ENCODE measurements at regions not wholly inside any gene's neighbourhood (a gene's known extent, or its start where the extent isn't known, plus 50 kb on each side); places are given as distances from the start of the nearest gene placed in this dataset.

DNA sequence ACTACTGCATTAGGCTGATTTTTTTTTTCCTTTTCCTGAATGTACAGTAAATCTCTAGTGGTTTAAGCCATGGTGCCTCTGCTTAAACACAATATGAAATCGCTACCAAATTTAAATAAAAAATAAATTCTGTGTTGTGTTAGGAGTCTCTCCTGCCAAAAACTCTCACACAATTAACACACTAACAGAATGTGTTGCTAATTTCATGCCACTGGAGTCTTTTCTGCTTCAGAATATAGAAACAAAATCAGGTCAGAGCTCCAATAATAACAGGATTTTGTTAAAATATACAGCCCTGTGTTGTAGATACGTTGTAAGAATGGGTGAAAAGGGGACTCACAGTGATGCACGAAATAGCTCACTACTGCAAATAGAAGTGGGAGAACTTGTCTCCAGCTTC is 398.8 kb downstream of the ZSWIM6 start:
- Mint-ChIP-seq H3K27me3 (peaks cover 45% of the 10 kb centered on the region), H3K4me3 (no peak overlapping the region), H3K36me3 (no peaks in the 10 kb centered on the region), H3K27ac (no peak overlapping the region), H3K9me3 (no peaks in the 10 kb centered on the region), H3K4me1 (no peaks in the 10 kb centered on the region)
- no peak for DNase-seq

DNA sequence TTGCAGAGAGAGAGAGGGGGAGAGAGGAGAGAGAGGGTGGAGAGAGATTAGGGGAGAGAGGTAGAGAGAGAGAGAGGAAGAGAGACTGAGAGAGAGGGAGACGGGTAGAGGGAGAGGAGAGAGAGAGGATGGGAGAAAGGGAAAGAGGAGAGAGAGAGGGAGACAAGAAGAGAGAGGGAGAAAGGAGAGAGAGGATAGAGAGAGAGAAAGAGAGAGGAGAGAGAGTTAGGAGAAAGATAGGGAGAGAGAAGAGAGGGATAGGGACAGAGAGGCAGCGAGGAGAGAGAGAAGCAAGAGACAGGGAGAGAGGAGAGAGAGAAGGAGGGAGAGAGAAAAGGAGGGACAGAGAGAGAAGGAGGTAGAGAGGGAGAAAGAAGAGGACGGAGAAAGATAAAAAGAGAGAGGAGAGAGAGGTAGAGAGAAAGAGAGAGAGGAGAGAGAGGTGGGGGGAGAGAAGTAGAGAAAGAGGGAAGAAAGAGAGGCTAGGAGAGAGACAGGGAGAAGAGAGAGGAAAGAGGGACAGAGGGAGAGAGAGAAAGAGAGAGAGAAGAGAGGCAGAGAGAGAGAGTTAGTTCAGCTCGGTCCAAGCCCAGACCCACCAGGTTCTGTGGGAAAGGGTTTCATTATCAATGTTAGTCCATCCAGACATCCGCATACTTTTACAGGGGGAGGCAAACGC is 399.3 kb downstream of the ZSWIM6 start:
- no peak overlapping the region for H3K4me3 Mint-ChIP-seq
- no peak for DNase-seq
- H3K4me1 Mint-ChIP-seq = no peaks in the 10 kb centered on the region
- H3K27ac Mint-ChIP-seq = no peak overlapping the region
- no peaks in the 10 kb centered on the region for H3K36me3 Mint-ChIP-seq
- no peaks in the 10 kb centered on the region for H3K9me3 Mint-ChIP-seq
- H3K27me3 Mint-ChIP-seq = peaks cover 42% of the 10 kb centered on the region

DNA sequence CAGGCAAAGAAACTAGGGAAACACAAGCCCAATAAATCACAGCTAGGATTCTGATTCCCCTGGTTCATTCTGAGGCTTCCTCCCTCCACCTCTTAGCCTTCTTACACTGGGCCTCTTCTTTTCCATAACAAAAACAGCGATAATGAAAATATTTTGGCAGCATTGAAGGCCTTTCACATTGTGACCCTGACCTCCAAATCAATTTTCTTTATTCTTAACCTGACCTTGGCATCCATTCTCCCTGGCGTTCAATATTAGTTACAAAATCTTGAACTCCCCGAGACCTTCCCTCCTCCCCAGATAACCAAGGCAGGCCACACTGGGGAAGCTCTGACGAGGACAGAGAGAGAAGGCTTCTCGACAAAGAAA is 399.9 kb downstream of the ZSWIM6 start:
- no peaks in the 10 kb centered on the region for H3K9me3 Mint-ChIP-seq
- no peak for DNase-seq
- H3K4me3 Mint-ChIP-seq = no peak overlapping the region
- H3K4me1 Mint-ChIP-seq = no peaks in the 10 kb centered on the region
- peaks cover 42% of the 10 kb centered on the region for H3K27me3 Mint-ChIP-seq
- H3K27ac Mint-ChIP-seq = no peak overlapping the region
- no peaks in the 10 kb centered on the region for H3K36me3 Mint-ChIP-seq

DNA sequence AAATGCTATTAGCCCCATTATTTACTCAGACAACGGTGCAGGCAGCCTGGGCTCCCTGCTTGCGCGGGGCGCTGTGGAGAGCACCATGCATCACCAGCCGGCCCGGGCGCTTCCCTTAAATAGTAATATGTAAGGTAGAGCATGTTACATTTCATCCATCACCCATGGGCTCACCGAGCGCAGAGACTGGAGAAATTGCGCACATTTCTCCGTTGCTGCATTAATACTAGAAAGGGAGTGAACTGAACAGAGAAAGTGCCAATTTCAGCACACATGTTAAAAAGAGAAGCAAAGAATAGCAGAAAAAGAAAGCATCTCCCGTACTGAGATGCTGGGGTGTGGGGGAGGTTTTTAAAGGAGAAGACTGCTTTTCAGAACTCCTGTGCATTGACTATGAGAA is 400.3 kb downstream of the ZSWIM6 start:
- no peak for DNase-seq
- H3K4me1 Mint-ChIP-seq = no peaks in the 10 kb centered on the region
- no peak overlapping the region for H3K27ac Mint-ChIP-seq
- no peak overlapping the region for H3K4me3 Mint-ChIP-seq
- H3K36me3 Mint-ChIP-seq = no peaks in the 10 kb centered on the region
- peaks cover 42% of the 10 kb centered on the region for H3K27me3 Mint-ChIP-seq
- no peaks in the 10 kb centered on the region for H3K9me3 Mint-ChIP-seq

DNA sequence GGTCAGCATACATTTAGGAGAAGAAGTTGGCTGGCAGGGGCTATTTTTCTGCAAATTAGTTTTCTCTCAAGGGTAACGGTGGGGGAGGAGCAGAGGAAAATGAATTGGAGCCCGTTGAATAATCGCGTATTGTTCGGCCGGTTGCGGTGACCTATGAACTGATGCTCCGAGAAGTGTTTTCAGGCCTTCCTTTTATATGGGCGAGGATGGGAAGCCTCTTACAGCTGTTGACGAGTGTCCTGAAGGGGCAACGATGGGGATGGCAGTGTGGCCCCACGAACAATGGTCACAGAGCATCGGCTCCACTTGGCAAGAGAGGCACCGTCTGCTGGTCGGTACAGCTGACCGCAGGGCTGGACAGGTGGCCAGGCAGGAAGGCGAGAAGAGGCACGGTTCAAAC is 400.7 kb downstream of the ZSWIM6 start:
- Mint-ChIP-seq H3K4me1 (no peaks in the 10 kb centered on the region), H3K27ac (no peak overlapping the region), H3K4me3 (no peak overlapping the region), H3K9me3 (no peaks in the 10 kb centered on the region), H3K36me3 (no peaks in the 10 kb centered on the region), H3K27me3 (peaks cover 42% of the 10 kb centered on the region)
- no peak for DNase-seq

DNA sequence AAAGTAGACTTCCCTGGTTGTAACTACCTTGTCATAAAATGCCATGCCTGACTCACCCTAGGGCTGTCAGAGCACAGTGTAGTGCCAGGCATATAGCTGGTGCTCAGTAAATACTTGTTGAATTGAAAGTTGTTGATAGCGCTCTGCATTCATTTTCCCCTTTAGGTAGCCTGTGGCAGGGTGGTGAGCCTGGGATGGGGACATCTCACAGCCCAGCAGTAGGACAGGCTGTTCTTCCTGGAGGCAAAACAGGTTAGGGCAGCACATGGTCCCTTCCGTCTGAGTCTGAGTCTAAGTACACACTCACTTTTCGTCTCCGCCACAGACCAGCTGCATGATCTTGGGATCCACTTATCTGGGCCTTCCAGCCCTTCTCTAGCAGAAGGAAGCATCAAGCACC is 401.9 kb downstream of the ZSWIM6 start:
- no peak overlapping the region for H3K27ac Mint-ChIP-seq
- no peaks in the 10 kb centered on the region for H3K4me1 Mint-ChIP-seq
- no peak for DNase-seq
- peaks cover 42% of the 10 kb centered on the region for H3K27me3 Mint-ChIP-seq
- H3K4me3 Mint-ChIP-seq = no peak overlapping the region
- no peaks in the 10 kb centered on the region for H3K9me3 Mint-ChIP-seq
- H3K36me3 Mint-ChIP-seq = no peaks in the 10 kb centered on the region

DNA sequence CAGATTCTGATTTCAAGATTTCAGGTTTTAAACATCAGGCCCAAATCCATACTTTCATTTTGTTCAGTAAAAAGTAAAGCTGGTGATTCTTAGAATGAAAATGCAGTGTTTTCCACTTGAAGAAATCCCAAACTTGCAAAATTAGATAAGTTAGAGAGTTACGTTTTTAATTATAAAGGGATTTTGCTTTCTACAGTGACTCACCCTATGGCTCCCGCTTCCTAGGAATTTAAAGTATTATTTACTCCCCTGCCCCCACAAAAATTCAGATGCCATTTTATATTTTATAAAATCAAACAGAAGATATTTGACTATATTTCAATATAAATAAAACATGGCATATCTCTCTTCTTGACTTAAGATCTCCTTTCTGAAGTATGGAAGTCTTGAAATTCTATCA is 402.9 kb downstream of the ZSWIM6 start:
- Mint-ChIP-seq H3K4me1 (no peaks in the 10 kb centered on the region), H3K9me3 (no peaks in the 10 kb centered on the region), H3K27me3 (peaks cover 35% of the 10 kb centered on the region), H3K4me3 (no peak overlapping the region), H3K36me3 (no peaks in the 10 kb centered on the region), H3K27ac (no peak overlapping the region)
- no peak for DNase-seq

DNA sequence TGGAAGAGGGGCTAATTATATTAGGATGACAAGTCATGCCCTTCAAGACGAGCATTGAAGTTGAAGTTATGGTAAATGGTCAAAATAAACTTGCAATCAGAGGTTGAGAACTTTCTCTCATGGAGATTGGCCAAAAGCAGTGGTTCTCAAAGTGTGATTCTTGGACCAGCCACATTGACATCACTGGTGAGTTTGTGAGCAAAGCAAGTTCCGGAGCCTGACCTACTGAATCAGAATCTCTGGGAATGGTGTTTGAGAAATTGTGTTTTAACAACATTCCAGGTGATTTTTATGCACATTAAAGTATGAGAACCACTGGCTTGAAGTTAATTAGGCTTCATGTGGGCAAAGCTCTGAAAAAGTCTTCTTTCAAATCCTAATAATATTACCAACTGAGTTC is 403.5 kb downstream of the ZSWIM6 start:
- H3K27me3 Mint-ChIP-seq = peaks cover 29% of the 10 kb centered on the region
- DNase-seq = no peak
- H3K36me3 Mint-ChIP-seq = no peaks in the 10 kb centered on the region
- no peak overlapping the region for H3K27ac Mint-ChIP-seq
- no peaks in the 10 kb centered on the region for H3K9me3 Mint-ChIP-seq
- H3K4me3 Mint-ChIP-seq = no peak overlapping the region
- H3K4me1 Mint-ChIP-seq = no peaks in the 10 kb centered on the region

DNA sequence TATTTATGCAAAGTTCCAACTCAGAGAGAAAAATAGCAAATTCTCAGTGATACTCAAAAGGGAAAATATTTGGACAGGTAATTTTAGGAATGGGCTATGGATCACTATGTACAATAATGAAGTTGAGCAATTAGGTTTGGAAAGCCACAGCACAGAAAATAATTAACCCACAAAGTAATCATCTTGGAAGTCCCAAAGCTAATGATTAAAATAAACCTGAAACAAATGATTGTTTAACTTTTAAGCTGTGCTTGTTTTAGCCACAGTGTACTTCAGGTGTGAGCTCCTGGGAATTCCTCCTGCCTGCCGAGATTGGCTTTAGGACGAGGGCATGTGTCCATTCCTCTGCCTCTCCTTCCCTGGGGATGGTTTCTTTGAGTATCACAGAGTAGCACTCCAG is 403.9 kb downstream of the ZSWIM6 start:
- no peaks in the 10 kb centered on the region for H3K4me1 Mint-ChIP-seq
- peaks cover 27% of the 10 kb centered on the region for H3K27me3 Mint-ChIP-seq
- no peak for DNase-seq
- H3K9me3 Mint-ChIP-seq = no peaks in the 10 kb centered on the region
- no peak overlapping the region for H3K4me3 Mint-ChIP-seq
- H3K27ac Mint-ChIP-seq = no peak overlapping the region
- no peaks in the 10 kb centered on the region for H3K36me3 Mint-ChIP-seq

DNA sequence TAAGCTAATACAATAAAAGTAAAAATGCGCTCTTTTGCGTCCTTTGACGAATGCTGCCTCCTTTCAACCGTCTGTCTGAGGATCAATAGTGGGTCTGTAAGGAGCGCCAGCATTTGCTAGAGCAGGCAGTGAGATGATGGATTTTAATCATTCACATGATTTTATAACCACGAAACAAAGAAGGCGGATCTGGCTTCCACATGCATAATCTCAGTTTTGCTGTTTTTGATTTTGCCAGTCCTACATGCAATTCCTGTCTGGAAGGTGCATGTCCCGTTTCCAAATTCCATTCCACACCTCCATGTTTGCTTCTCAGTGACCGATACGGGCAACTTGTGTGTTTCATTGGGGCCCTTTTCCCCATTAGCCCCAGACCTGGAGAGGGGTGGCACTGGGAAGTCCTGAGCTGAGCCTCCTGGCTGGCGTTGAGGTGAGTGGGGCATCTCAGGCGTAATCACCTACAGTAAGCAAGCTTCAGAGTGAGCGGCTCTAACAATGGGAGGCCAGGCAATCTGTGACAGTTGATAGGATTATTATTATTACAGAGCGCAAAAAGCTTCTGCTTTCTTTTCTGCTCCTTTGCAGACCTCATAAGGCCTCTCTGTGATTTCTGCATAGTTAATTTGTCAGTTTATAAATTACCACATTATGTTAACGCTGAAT is 405.4 kb downstream of the ZSWIM6 start:
- Mint-ChIP-seq H3K36me3 (no peaks in the 10 kb centered on the region), H3K27me3 (peaks cover 15% of the 10 kb centered on the region), H3K4me1 (no peaks in the 10 kb centered on the region), H3K9me3 (no peaks in the 10 kb centered on the region), H3K27ac (no peak overlapping the region), H3K4me3 (no peak overlapping the region)
- no peak for DNase-seq

DNA sequence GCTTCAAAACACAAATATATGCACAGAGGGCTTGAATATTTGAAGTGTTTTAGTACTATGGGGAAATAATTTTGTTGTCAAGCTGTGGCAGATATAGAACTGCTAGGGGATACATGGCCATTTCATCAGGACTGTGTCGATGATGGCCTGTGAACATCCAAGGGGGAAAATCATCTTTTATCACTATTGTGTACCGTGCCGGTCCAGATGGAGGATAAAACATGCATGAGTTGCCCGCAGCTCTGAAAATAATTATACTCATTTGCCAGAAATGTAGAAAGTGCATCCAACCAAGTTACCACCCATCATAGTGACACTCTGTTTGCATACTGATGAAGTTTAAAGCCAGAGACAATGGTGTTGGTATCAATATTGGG is 405.9 kb downstream of the ZSWIM6 start:
- Mint-ChIP-seq H3K27ac (no peak overlapping the region), H3K4me3 (no peak overlapping the region), H3K36me3 (no peaks in the 10 kb centered on the region), H3K27me3 (peaks cover 10% of the 10 kb centered on the region), H3K9me3 (no peaks in the 10 kb centered on the region), H3K4me1 (no peaks in the 10 kb centered on the region)
- DNase-seq = no peak

DNA sequence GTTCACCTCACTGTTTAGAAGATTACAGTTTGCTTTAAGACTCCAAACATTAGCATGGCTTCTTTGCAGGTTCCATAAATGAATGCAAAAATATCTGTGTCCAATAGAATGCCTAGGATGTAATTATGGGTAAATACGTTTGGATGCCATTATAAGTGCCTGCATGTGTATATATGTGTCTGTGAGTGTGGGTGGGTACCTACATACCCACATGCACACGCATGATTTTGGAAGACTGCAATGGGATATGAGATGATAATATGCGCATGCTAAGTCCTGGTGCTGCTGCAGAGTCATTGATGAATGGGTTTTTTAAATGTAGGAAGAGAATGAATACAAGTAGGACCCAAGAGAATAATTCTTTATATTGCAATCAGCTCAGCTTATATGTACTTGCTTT is 406.4 kb downstream of the ZSWIM6 start:
- Mint-ChIP-seq H3K9me3 (no peaks in the 10 kb centered on the region), H3K36me3 (no peaks in the 10 kb centered on the region), H3K4me1 (no peaks in the 10 kb centered on the region), H3K27me3 (peaks cover 6% of the 10 kb centered on the region), H3K4me3 (no peak overlapping the region), H3K27ac (no peak overlapping the region)
- DNase-seq = no peak

DNA sequence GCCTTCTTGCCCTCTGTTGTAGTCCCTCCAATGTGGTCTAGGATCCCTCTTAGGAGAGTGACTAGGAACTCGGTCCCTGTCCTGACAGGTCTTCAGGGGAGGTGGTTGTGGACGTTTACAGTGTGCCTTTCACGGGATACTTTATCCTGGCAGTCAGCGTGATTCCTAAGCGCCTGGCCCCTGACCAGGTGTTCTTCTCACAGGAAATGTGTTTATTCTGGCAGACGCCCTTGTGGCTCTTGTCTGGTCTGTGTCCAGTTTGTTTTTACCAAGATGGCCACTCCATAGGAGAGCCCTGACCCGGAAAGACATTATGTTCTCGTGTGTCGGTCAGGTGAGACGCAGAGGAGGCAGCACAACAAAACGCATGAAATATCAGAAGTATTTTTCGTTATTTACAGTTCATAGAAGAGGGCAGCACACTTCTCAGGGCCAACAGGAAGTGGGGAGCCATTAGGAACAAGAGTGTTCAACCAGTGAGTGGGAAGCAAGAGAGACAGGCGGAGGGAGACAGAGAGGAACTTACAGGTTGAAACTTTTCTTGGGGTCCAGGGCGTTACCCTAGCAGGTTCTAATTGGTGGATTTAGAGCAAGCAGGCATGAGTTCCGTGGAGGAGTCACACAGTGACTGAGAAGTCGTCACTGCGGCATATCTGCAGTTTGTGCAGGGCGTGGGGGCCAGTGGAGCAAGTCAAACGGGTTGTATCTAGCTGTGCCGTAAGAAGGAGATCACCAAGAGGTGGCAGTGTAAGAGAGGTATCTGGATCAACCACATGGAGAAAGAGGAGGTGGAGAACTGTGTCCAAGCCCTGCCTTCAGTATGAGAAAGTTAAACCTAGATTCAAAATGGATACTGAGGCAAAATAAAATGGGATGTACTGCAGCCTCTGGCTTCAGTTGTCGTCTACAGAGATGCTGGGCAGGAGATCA is 412.9 kb downstream of the ZSWIM6 start:
- H3K27ac Mint-ChIP-seq = no peak overlapping the region
- DNase-seq = no peak
- no peaks in the 10 kb centered on the region for H3K36me3 Mint-ChIP-seq
- H3K4me1 Mint-ChIP-seq = no peaks in the 10 kb centered on the region
- H3K27me3 Mint-ChIP-seq = no peaks in the 10 kb centered on the region
- peaks cover under 1% of the 10 kb centered on the region for H3K9me3 Mint-ChIP-seq
- no peak overlapping the region for H3K4me3 Mint-ChIP-seq

DNA sequence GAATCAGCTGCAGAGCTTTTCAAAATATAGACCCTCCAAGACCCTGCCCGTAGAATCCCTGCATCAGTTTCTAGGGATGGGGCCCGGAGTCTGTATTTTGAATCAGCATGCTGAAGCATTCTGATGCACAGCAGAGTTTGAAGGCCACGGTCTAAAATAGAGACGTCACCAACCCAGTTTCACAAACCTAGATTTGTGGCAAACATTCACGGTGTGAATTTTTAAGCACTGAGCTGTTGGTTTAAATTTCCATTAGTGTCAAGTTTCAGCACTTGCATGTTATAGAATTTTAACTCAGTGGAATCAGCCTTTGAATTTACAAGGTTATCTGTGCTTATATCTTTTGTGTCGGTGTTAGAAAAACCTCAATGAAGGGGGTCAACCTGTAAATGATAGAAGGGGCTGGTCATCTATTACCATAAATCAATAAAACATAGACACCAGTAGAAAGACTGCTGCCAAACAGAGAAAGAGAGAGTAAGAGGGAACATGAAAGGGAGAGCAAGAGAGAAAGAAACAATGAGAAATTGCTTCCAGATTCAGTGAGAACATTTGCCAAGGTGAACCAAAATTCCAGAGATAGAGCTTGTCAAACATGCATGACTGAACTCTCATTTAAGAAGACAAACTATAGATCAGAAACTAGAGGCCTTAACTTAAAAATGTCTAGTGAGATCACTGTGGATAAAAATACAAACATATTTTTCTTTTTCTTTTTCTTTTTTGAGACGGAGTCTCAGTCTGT is 414.9 kb downstream of the ZSWIM6 start:
- no peaks in the 10 kb centered on the region for H3K36me3 Mint-ChIP-seq
- H3K9me3 Mint-ChIP-seq = peaks cover 1% of the 10 kb centered on the region
- no peaks in the 10 kb centered on the region for H3K27me3 Mint-ChIP-seq
- no peak overlapping the region for H3K27ac Mint-ChIP-seq
- no peaks in the 10 kb centered on the region for H3K4me1 Mint-ChIP-seq
- H3K4me3 Mint-ChIP-seq = no peak overlapping the region
- no peak for DNase-seq

DNA sequence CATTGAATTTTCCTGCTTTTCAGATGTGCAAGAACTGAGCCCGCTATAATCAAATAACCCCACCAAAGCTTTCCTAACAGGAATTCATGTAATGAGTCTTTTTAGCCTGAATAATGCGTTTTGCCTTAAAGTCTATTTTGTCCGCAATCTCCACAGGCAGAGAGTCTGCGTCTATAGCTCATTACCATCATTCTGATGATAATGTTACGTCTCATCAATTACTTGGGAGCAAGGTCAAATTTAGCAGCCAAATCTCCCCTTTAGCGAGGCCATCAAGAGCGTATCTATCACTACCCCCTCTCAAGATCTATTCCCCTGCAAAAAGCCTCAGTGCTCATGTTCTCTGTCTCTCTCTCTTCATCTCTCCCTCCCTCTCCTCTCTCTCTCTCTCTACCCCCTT is 416.1 kb downstream of the ZSWIM6 start:
- Mint-ChIP-seq H3K4me3 (no peak overlapping the region), H3K27ac (no peak overlapping the region), H3K9me3 (peaks cover 1% of the 10 kb centered on the region), H3K27me3 (no peaks in the 10 kb centered on the region), H3K36me3 (no peaks in the 10 kb centered on the region), H3K4me1 (no peaks in the 10 kb centered on the region)
- no peak for DNase-seq
